ENCODE measurements at regions not wholly inside any gene's neighbourhood (a gene's known extent, or its start where the extent isn't known, plus 50 kb on each side); places are given as distances from the start of the nearest gene placed in this dataset.

- no peak for FAIRE-seq
Measured at GRCh38 chrX:17930850-17931249, 69.8 kb upstream of the RAI2 start.

GRCh38 chrX:17923546-17923945, 62.4 kb upstream of the RAI2 start:
- DNase-seq (ENCODE audit: low spot score) (no peak), FAIRE-seq (no peak)

More at GRCh38 chrX:17930850-17931249, 69.8 kb upstream of the RAI2 start:
- DNase-seq (ENCODE audit: low spot score) = no peak

GRCh38 chrX:17922303-17922702, 61.2 kb upstream of the RAI2 start:
- DNase-seq (ENCODE audit: low spot score) (no peak), FAIRE-seq (no peak)

GRCh38 chrX:17919896-17920446, 58.9 kb upstream of the RAI2 start:
- FAIRE-seq = no peak
- DNase-seq (ENCODE audit: low spot score) = no peak

- FAIRE-seq (no peak), DNase-seq (ENCODE audit: low spot score) (no peak)
Measured at GRCh38 chrX:17917945-17918577, 57.0 kb upstream of the RAI2 start.

- FAIRE-seq (no peak), DNase-seq (ENCODE audit: low spot score) (no peak)
Measured at GRCh38 chrX:17913801-17914200, 52.7 kb upstream of the RAI2 start.

Data from RCC 7860 (cell line).